OCI-LY3 (cell line): ENCODE measurements at regions not wholly inside any gene's neighbourhood (a gene's known extent, or its start where the extent isn't known, plus 50 kb on each side); places are given as distances from the start of the nearest gene placed in this dataset.

ENCODE experiments used
- CTCF ChIP-seq: fragments of 200-600, 300-600 bp; sonication (generic); IDR thresholded peaks from 2 replicates; pipeline ENCODE4 v1.5.1; 2014; ENCODE audit warnings: antibody characterized with exemption, low read length, low read depth
- EZH2phosphoT487 ChIP-seq: fragments of 200-600 bp; shearing (Covaris generic); IDR thresholded peaks from 2 replicates; pipeline ENCODE4 v1.6.1; 2018; ENCODE audit warnings: antibody characterized with exemption, mixed run types, low read depth

GRCh38 chr2:220575963-220576362, 948.5 kb downstream of the SLC4A3 start:
- TF ChIP-seq CTCF (no peak), EZH2phosphoT487 (no peak)
